HUES6 (cell line): ENCODE measurements at regions not wholly inside any gene's neighbourhood (a gene's known extent, or its start where the extent isn't known, plus 50 kb on each side); places are given as distances from the start of the nearest gene placed in this dataset.

Experiments used
- H3K27ac ChIP-seq: 2 replicates; pipeline ENCODE4 v1.7.0; 2013; ENCODE audit warnings: low read depth, mild to moderate bottlenecking, low read length, inconsistent platforms
- H3K27me3 ChIP-seq: 2 replicates; pipeline ENCODE4 v1.6.1; 2013; ENCODE audit warnings: low read length; ENCODE audit not compliant: control insufficient read depth, insufficient read depth
- H3K36me3 ChIP-seq: 2 replicates; pipeline ENCODE4 v1.6.1; 2013; ENCODE audit warnings: low read length; ENCODE audit not compliant: control insufficient read depth, insufficient read depth
- H3K4me1 ChIP-seq: 2 replicates; pipeline ENCODE4 v1.6.1; 2013; ENCODE audit warnings: low read length; ENCODE audit not compliant: control insufficient read depth, insufficient read depth
- H3K4me3 ChIP-seq: 2 replicates; pipeline ENCODE4 v1.5.1; 2013; ENCODE audit warnings: low read depth, low read length
- H3K9ac ChIP-seq: one replicate; pipeline ENCODE4 v1.6.1; 2013; ENCODE audit warnings: mild to moderate bottlenecking, low read length
- H3K9me3 ChIP-seq: 2 replicates; pipeline ENCODE4 v1.6.1; 2013; ENCODE audit warnings: low read depth, low read length; ENCODE audit not compliant: control insufficient read depth, insufficient read depth

- Histone ChIP-seq H3K9ac (no peak overlapping the region), H3K27me3 (no peaks in the 10 kb centered on the region), H3K4me3 (no peak overlapping the region), H3K36me3 (no peaks in the 10 kb centered on the region), H3K4me1 (no peaks in the 10 kb centered on the region), H3K9me3 (no peaks in the 10 kb centered on the region; the same call in 1 of the 2 replicates), H3K27ac (no peak overlapping the region)
Observed at GRCh38 chr14:86457481-86458135, 927.7 kb downstream of the FLRT2 start.

- no peak overlapping the region for H3K9ac ChIP-seq
Observed at GRCh38 chr14:86450085-86450484, 920.1 kb downstream of the FLRT2 start.

GRCh38 chr14:86442135-86442534 lies 912.2 kb downstream of the FLRT2 start:
- no peaks in the 10 kb centered on the region for H3K9me3 ChIP-seq
- H3K9ac ChIP-seq: no peak overlapping the region
- no peak overlapping the region for H3K27ac ChIP-seq
- no peaks in the 10 kb centered on the region for H3K4me1 ChIP-seq
- no peaks in the 10 kb centered on the region for H3K27me3 ChIP-seq
- H3K36me3 ChIP-seq: no peaks in the 10 kb centered on the region
- no peak overlapping the region for H3K4me3 ChIP-seq

More at GRCh38 chr14:86450085-86450484, 920.1 kb downstream of the FLRT2 start:
- Histone ChIP-seq H3K4me1 (no peaks in the 10 kb centered on the region), H3K4me3 (no peak overlapping the region), H3K27me3 (no peaks in the 10 kb centered on the region), H3K9me3 (no peaks in the 10 kb centered on the region), H3K36me3 (no peaks in the 10 kb centered on the region), H3K27ac (no peak overlapping the region)

- no peak overlapping the region for H3K4me3 ChIP-seq
- no peaks in the 10 kb centered on the region for H3K27me3 ChIP-seq
- no peaks in the 10 kb centered on the region for H3K9me3 ChIP-seq
- H3K4me1 ChIP-seq: no peaks in the 10 kb centered on the region; the same call in 1 of the 2 replicates
- no peak overlapping the region for H3K9ac ChIP-seq
- H3K36me3 ChIP-seq: no peaks in the 10 kb centered on the region
- H3K27ac ChIP-seq: no peak overlapping the region
Observed at GRCh38 chr14:86430853-86431252, 900.9 kb downstream of the FLRT2 start.

GRCh38 chr14:86423214-86423613 lies 893.3 kb downstream of the FLRT2 start:
- Histone ChIP-seq H3K9ac (no peak overlapping the region), H3K27ac (no peak overlapping the region), H3K4me1 (no peaks in the 10 kb centered on the region), H3K4me3 (no peak overlapping the region), H3K9me3 (no peaks in the 10 kb centered on the region), H3K36me3 (no peaks in the 10 kb centered on the region), H3K27me3 (no peaks in the 10 kb centered on the region)

DNA sequence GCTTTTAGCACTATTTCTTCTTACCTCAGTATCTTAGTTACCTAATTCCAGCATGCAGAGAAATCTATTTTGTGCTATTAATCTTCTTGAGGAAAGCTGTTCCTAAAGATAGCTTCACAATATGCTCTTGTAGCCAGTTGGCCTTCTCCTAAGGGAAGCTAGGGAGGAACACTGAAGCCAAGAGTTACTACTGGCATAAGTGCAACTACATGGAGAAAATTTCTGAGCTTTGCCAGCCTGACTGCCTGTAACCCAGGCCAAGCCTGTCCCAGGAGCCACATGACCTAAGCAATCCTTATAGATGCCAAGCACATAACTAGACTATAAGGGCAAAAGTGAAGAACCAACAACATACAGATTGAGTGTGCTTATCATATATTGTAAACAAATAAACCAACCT lies 890.2 kb downstream of the FLRT2 start:
- no peaks in the 10 kb centered on the region; the same call in 1 of the 2 replicates for H3K9me3 ChIP-seq
- H3K27me3 ChIP-seq: no peaks in the 10 kb centered on the region
- H3K27ac ChIP-seq: no peak overlapping the region
- H3K4me3 ChIP-seq: no peak overlapping the region
- H3K9ac ChIP-seq: no peak overlapping the region
- H3K4me1 ChIP-seq: no peaks in the 10 kb centered on the region
- H3K36me3 ChIP-seq: no peaks in the 10 kb centered on the region

- H3K27ac ChIP-seq: no peak overlapping the region
- H3K27me3 ChIP-seq: no peaks in the 10 kb centered on the region
- peaks cover 2% of the 10 kb centered on the region; the same call in 1 of the 2 replicates for H3K9me3 ChIP-seq
- no peaks in the 10 kb centered on the region for H3K36me3 ChIP-seq
- no peak overlapping the region for H3K4me3 ChIP-seq
- H3K4me1 ChIP-seq: no peaks in the 10 kb centered on the region
- no peak overlapping the region for H3K9ac ChIP-seq
Observed at GRCh38 chr14:86414146-86414545, 884.2 kb downstream of the FLRT2 start.

GRCh38 chr14:86404989-86405649 lies 875.2 kb downstream of the FLRT2 start:
- no peaks in the 10 kb centered on the region for H3K4me1 ChIP-seq
- no peak overlapping the region for H3K27ac ChIP-seq
- H3K27me3 ChIP-seq: no peaks in the 10 kb centered on the region
- no peak overlapping the region for H3K4me3 ChIP-seq
- no peak overlapping the region for H3K9ac ChIP-seq
- H3K36me3 ChIP-seq: no peaks in the 10 kb centered on the region
- H3K9me3 ChIP-seq: no peaks in the 10 kb centered on the region

- H3K9ac ChIP-seq: no peak overlapping the region
- no peaks in the 10 kb centered on the region for H3K9me3 ChIP-seq
- no peaks in the 10 kb centered on the region for H3K27me3 ChIP-seq
- H3K4me3 ChIP-seq: no peak overlapping the region
- no peaks in the 10 kb centered on the region for H3K36me3 ChIP-seq
- H3K27ac ChIP-seq: no peak overlapping the region
- H3K4me1 ChIP-seq: no peaks in the 10 kb centered on the region
Observed at GRCh38 chr14:86404425-86404824, 874.5 kb downstream of the FLRT2 start.

GRCh38 chr14:86402545-86402944 lies 872.6 kb downstream of the FLRT2 start:
- Histone ChIP-seq H3K4me1 (no peaks in the 10 kb centered on the region), H3K27me3 (no peaks in the 10 kb centered on the region), H3K9ac (no peak overlapping the region), H3K27ac (no peak overlapping the region), H3K9me3 (no peaks in the 10 kb centered on the region), H3K4me3 (no peak overlapping the region), H3K36me3 (no peaks in the 10 kb centered on the region)

DNA sequence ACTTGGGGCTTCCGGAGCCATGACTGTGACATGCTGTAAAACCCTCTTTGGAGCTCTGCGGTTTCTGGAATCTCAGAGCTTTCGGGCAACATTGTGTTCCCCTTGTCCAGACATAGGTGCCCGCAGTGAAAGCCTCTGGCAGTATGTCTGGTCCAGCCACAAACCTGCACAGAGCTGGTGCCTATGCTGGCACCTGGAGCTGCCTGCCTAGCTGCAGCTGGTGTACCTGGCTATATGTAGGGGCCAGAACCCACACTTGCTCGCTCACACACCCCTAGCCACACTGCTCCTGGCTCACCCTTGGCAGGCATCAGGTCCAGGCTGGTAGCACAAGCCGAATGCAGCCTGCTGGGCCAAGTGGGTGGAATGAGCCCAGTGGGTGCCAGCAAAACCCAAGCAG lies 861.1 kb downstream of the FLRT2 start:
- Histone ChIP-seq H3K27ac (no peak overlapping the region), H3K4me3 (no peak overlapping the region), H3K9me3 (peaks cover 16% of the 10 kb centered on the region; the same call in 1 of the 2 replicates), H3K9ac (no peak overlapping the region), H3K27me3 (no peaks in the 10 kb centered on the region), H3K36me3 (no peaks in the 10 kb centered on the region), H3K4me1 (no peaks in the 10 kb centered on the region)
